ENCODE measurements at regions not wholly inside any gene's neighbourhood (a gene's known extent, or its start where the extent isn't known, plus 50 kb on each side); places are given as distances from the start of the nearest gene placed in this dataset.
"Not testable (repeated sequence)": the region's sequence is repeated elsewhere in the genome, so short reads cannot be mapped to it uniquely, and the experiment has no call there.

- no peak for DNase-seq (ENCODE audit: low read depth in 2 of 2)
Measured at GRCh38 chr22:22716136-22716665, 71.8 kb downstream of the GGTLC2 start.

- no peak for DNase-seq (ENCODE audit: low read depth in 2 of 2)
Measured at GRCh38 chr22:22717664-22718063, 73.2 kb downstream of the GGTLC2 start.

GRCh38 chr22:22720201-22720723 is 75.8 kb downstream of the GGTLC2 start:
- DNase-seq (ENCODE audit: low read depth in 2 of 2), result peak; percentile 18 to 24

GRCh38 chr22:22720724-22721261 is 76.4 kb downstream of the GGTLC2 start:
- DNase-seq (ENCODE audit: low read depth in 2 of 2), result no peak

- DNase-seq (ENCODE audit: low read depth in 2 of 2), result peak in 1 of 2 donors; percentile 11
Measured at GRCh38 chr22:22721681-22722354, 77.4 kb downstream of the GGTLC2 start.

GRCh38 chr22:22728382-22728781 is 84.0 kb downstream of the GGTLC2 start:
- no peak for DNase-seq (ENCODE audit: low read depth in 2 of 2)

- no peak for DNase-seq (ENCODE audit: low read depth in 2 of 2)
Measured at GRCh38 chr22:22730655-22731373, 86.4 kb downstream of the GGTLC2 start.

- no peak for DNase-seq (ENCODE audit: low read depth in 2 of 2)
Measured at GRCh38 chr22:22731374-22731676, 86.9 kb downstream of the GGTLC2 start.

GRCh38 chr22:22733006-22733405 is 88.6 kb downstream of the GGTLC2 start:
- not testable (repeated sequence) for DNase-seq (ENCODE audit: low read depth in 2 of 2)

GRCh38 chr22:22733881-22734373 is 89.5 kb downstream of the GGTLC2 start:
- DNase-seq (ENCODE audit: low read depth in 2 of 2), result no peak

GRCh38 chr22:22734395-22735272 is 90.2 kb downstream of the GGTLC2 start:
- not testable (repeated sequence) for DNase-seq (ENCODE audit: low read depth in 2 of 2)

GRCh38 chr22:22735276-22735675 is 90.9 kb downstream of the GGTLC2 start:
- DNase-seq (ENCODE audit: low read depth in 2 of 2), result not testable (repeated sequence)

- no peak for DNase-seq (ENCODE audit: low read depth in 2 of 2)
Measured at GRCh38 chr22:22735695-22736611, 91.5 kb downstream of the GGTLC2 start.

- DNase-seq (ENCODE audit: low read depth in 2 of 2), result no peak
Measured at GRCh38 chr22:22737590-22737989, 93.2 kb downstream of the GGTLC2 start.

- no peak for DNase-seq (ENCODE audit: low read depth in 2 of 2)
Measured at GRCh38 chr22:22738959-22739585, 94.7 kb downstream of the GGTLC2 start.

- no peak for DNase-seq (ENCODE audit: low read depth in 2 of 2)
Measured at GRCh38 chr22:22740560-22741276, 96.3 kb downstream of the GGTLC2 start.

GRCh38 chr22:22741843-22742242 is 97.4 kb downstream of the GGTLC2 start:
- DNase-seq (ENCODE audit: low read depth in 2 of 2), result no peak

GRCh38 chr22:22742641-22743040 is 98.2 kb downstream of the GGTLC2 start:
- no peak for DNase-seq (ENCODE audit: low read depth in 2 of 2)

GRCh38 chr22:22743128-22743760 is 98.8 kb downstream of the GGTLC2 start:
- DNase-seq (ENCODE audit: low read depth in 2 of 2), result no peak
